ENCODE measurements at regions not wholly inside any gene's neighbourhood (a gene's known extent, or its start where the extent isn't known, plus 50 kb on each side); places are given as distances from the start of the nearest gene placed in this dataset.

DNA sequence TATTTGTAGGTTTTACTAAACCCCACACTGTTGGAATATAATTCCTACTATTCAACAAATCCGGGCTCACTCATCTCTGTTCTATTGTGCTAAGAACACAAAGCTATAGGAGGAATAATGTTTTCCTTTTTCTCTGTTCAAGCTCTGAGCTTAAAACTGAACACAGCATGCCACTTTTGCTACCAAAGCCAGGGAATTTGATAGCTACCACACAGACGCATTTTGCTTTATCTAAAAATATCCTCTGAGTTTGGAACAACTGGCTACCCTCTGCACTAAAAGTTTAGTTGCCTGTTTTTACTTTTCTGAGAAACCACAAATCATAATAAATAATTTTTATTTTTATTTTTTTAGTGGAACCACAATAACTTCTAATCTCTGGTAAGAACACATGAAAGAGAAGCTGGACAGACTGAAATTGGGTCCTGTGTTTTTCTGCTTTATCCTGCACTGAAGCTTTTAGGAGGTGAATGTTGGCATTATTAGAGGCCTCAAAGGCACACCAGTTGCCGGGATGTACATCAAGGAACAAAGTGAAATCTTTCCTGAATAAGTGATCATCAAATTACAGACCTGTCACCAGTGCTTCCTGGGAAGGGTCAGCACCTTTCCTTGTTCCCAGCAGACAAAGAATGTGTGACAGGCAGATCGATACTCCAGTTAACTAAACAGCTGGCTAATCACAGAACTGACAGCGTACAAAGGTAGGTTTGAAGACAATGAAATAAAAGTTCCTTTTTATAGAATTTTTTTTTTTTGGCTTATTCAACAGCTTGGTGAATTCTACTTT lies 523.2 kb upstream of the TENM4 start:
- FAIRE-seq: no peak

DNA sequence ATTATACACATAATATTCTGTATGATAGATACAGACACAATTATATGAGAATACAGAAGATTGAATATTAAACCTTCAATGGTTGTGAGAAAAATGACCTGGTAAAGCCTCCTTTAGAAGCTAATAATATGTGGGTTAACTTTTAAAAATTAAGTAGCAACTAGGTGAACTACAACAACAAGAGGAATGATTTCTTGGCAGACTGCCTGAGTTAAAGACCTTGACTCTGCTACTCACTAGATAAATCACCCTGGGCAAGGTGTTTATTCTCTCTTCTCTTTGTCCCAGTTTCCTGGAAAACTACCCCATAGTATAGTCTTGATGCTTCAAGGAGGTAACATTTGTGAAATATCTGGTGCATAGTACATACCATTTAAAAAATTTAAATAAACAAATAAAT lies 519.6 kb upstream of the TENM4 start:
- FAIRE-seq: no peak

DNA sequence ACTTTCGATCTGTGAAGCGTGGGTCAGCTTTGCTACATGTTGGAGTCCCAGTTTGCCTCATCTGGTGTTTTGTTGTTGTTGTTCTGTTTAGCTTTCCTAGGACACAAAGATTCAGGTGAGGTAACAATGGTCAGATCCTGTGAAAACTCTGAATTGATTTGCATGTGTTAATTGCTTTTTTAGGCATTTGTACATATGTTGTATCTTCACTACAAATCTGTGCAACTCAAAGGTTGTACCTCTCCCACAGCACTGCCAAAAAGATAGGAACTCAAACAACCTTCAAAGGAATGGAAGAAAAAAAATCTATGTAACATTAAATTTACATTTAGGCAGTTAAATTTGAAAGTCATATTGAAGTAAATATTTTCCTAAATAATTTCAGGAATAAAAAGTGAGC lies 518.5 kb upstream of the TENM4 start:
- FAIRE-seq: no peak

DNA sequence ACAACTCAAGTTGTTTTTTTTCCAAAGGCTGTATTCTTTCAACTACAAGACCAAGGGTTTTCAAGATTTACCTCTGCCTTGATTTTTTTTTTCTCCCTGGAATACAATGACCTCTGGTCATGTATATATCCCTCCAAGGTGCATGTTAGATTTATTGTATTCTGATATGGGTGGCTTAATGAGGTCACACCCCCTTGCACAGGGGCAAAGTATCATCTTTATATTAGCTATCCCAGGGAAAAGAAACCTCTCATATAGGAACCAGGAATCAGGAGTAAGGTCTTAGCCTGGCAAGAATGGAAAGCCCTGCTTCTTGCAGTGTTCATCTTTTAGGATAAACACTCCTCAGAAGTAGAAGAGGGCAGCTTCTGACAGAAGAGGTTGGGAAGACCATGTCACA lies 516.9 kb upstream of the TENM4 start:
- FAIRE-seq: no peak

DNA sequence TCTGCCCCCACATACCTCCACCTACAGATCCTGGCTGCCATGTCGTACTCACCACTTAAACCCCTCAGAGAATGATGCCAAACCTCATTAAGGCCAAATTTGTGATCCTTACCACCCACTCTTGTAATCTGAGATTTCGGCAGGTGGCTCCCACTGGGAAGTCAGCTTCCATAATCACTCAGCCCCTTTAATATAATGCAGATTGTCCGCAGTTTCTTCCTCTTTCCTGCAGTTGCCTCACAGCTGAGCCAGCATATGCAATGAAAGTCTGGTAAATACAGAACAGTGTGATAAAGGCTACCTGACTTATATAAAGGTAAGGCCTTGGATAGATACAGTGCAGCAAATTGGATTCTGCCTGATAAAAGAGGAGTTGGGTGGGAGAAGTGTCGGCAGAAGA lies 515.2 kb upstream of the TENM4 start:
- no peak for FAIRE-seq

DNA sequence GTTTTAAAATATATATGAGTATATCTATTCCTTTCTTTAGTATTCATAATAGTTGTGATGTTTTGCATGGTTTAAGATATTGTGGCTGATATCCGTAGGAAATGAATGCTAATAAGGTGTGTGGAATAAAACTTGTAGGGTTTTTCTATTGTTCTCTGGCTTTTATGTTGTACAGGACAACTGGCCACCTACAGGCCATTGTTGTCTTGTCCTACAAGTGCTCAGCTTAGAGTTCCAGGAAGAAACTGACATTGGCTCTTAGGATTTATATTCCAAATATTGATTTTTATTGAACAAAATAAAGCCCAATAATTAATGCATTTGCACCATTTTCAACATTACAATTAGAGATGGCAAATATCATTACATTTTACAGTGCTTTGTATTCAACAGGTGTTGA lies 512.8 kb upstream of the TENM4 start:
- FAIRE-seq: no peak

DNA sequence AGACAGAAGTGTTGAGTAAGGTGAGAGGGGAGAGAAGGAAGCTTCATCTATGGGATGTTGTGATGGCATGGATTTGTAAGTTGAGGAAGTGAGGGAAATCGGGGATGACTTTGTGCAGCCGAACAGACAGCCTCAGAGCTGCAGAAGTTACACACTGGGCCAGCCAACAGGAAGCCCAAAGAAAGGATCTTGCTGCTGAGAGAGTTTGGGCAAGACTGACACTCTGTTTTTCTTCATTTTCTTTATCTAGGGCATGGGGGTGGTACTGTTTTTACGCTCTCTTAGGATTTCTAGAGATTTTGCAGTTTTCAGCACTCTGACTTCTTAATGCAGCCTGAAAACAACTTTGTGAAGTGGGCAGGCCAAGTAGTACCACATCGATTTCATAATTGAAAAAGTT lies 509.9 kb upstream of the TENM4 start:
- no peak for FAIRE-seq

DNA sequence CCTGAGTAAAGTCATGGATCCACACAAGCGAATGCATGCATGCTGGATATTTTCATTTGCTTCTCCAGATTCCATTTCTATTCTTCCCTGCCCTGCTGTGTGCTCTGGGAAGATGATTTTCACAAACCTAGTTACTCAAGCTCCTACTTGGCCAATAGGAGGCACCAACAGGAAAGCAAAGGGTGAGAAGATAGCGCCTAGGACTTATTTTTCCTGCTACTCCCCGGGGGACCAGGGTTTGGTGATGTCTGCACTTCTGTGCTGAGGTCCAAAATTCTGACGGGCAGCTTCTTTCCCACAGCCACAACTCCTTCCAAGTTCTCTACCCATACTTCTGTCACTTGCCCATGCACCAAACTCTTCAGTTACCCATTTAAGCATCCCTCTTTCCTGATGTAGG lies 509.3 kb upstream of the TENM4 start:
- FAIRE-seq: no peak

DNA sequence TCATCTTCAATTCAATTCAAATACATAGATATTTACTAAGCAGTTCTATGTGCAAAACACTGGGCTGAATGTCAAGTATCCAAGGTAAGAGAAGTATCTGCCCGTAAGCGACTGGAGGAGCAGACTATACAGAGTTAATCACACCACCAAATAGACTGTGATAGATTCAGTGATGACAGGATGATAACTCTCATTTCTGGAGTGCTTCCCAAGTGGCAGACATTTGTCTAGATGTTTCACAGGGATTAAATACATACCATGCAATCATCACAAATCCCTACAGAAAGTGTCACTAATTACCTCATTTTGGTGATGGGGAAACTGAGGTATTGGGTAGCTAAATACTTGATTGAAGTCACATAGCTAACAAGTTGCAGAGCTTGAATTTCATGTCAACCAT lies 508.7 kb upstream of the TENM4 start:
- FAIRE-seq: no peak

DNA sequence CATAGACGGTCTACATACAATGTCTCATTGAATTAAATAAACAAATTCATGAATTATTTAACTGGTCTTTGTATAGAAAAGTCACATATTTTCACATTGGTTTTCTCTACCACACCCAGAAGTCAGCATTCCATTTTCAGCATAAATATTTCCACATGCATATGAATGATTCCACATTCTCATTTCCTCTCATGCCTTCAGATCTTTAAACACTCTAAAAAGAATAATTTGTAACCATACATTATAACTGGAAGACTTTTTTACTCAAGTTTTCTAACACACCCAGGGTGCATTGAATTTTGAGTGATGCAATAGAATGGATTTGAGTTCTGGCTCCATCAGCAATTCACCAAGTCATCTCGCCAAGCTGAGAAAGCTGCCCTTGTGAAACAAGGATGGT lies 501.8 kb upstream of the TENM4 start:
- no peak for FAIRE-seq

DNA sequence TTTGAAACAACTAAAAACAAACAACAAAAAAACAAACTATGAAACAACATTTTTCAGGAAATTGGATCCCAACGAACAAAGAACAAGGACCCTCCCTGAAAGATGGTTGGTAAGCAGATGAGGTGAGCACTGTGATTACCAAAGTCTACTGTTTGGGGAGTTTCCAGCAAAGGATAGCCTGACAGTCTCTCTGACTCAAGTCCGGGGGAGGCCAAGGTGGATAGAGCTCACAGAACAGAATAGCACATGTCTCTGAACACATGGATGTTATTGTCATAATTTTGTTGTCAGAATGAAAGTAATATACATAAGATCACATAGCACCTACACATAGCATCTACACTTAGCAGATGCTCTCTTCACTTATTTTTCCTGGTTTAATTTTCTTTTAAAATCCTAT lies 501.3 kb upstream of the TENM4 start:
- FAIRE-seq: no peak

DNA sequence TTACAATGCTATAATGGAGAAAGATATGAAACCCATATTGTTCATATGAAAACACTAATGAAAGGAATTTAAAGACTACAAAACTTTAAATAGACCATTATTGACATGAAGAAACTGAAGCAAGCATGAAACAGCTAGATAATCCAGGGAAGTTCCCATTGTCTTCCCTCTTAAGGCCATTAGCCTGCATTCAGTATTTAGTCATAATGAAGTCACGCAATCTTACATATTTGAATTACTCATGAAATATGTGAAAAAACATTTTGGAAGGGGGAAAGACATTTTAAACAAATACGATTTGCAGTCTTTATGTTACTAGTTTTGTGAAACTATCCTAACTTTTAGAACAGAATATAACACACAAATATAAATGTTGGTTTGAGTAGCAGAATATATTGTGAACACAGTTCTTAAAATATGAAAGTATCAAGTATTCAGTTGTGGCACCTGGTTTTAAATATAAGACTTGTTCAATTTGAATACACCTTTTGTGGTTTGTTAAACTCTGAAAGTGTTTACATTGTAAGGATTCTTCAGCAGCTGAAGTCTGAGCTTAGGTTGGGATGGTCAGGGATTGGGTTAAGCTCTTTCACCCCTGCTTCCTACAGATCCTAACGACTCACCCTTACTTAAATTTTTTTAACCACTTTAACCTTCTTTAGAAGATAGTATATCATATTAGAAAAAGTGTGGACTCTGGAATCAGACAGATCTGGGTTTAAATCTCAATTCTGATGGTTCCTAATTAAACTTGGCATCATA lies 500.3 kb upstream of the TENM4 start:
- no peak for FAIRE-seq

DNA sequence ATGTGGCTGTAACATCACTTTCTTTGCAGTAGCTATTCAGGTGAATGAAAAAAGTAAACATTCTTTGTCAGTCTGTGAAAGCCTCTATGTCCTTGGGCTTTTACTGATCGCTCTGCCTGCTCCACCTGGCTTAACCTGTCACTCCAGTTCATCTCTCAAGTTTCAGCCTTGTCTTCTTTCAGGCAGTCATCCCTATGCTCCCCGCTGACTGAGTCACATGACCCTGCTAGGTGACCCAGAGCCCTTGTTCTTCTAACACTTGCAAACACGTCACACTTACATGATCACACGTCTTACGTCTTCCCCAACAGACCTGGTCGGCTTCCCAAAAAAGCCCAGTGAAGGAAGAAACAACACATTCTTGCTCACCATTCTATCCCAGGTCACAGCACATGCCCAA lies 499.3 kb upstream of the TENM4 start:
- FAIRE-seq: no peak

DNA sequence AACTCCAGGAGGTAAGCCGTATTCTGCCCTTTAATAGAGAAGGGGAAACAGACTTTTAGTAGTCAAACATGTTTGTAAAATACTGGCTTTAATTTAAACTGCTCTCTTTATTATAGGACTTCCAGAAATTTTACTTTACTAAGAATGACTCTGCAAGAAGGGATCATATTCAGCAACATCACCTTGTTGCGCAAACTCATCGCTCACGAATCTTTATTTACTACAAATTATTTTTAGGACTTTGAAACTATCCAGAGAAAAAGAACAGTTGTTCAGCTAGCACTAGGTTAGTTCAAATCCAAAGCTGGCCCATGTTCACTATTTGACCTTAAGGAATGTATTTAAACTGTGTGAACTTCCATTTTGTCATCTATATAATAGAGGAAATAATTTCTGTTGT lies 498.3 kb upstream of the TENM4 start:
- no peak for FAIRE-seq

DNA sequence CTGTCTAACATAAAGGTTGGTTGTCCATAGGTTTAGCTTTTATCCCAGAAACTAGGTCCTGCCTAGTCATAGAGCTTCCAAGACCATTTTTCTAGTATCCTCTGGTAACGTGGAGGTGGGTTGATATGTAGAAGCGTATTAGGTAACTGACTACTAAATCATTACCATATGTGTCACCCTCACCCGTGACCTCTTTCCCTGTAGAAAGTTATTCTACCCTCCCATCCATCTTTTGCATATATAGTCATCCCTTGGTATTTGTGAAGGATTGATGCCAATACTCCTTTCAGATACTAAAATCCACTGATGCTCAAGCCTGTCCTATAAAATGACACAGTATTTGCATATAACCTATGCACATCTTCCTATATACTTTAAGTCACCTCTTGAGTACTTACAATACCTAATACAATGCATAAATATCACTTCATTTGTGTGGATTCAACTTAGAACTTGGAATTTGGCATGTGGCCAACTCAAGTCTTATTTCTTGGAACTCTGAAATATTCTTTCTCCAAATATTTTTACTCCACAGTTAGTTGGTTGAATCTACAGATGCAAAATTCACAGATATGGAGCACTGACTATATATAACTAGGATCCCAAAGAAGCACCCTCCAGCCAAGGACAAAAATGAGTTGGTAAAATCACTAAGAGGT lies 497.0 kb upstream of the TENM4 start:
- no peak for FAIRE-seq

DNA sequence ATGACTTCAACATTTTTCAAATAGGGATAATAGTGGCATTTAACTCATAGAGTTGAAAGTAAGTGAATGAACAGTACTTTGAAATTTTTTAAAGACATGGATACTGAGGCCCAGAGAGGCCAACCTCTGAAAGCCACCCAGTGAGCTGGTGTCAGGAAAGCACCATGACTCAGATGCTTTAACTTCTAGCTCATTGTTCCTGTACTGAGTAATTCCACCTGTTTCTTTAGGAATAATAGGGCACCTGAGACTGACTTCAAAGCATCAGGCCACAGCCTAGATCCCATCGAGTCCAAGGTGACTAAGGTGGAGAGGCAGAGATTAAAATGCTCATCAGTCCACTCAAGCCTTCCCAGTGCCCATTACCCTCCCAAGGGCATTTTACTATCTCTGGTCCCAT lies 491.8 kb upstream of the TENM4 start:
- FAIRE-seq: no peak

DNA sequence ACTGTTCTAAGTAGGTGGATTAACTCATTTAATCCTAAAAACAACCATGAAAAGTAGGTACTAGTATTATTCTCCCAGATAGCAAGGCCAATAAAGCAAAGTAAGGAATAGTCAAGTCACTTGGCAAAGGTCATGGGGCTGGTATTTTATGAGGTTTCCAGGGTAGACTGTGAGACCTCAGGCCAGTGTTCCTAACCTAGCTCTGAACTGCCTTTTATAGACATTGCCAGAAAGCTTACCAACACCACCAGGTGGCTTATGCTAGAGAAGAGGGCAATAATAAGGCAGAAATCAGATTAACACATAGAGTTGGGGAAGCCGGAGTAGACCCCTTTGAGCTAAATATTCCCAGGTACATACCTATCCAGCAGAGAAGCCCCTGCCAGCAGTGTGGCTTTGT lies 490.9 kb upstream of the TENM4 start:
- FAIRE-seq: no peak

DNA sequence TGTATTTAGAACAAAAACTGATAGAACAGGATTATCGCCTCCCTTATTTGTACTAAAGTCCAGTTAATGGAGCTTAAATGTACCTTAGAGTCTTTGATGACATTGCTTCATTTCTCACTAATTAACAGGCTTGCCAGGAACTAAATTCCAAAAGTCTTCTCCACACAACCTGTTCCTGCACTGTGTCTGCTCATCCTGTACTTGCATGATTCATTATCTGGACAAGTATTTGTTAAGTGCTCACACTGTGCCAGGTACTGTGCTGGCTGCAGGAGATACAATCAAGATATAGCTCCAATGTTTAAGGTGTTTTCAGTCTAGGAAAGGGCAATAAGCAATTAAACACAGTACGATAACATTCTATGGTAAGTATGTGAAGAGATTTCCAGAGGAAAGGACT lies 485.9 kb upstream of the TENM4 start:
- FAIRE-seq: no peak

DNA sequence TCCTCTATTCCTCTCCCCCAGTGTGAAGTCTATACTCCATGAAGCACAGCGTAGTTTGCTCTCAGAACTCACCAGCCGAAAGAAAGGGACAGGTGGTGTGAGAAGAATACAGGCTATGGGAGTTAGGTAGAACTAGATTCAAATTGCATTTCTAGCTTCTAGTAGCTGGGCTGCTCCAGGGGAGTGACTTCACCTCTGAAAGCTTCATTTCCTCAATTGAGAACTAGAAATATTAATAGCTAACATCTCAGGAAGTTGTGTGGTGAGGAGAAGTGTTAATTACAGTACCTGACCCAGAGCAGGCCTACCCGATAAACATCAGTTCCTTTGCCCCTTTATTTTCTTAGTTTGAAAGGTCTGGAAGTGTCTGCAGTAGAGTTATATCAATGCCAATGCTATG lies 484.7 kb upstream of the TENM4 start:
- no peak for FAIRE-seq

DNA sequence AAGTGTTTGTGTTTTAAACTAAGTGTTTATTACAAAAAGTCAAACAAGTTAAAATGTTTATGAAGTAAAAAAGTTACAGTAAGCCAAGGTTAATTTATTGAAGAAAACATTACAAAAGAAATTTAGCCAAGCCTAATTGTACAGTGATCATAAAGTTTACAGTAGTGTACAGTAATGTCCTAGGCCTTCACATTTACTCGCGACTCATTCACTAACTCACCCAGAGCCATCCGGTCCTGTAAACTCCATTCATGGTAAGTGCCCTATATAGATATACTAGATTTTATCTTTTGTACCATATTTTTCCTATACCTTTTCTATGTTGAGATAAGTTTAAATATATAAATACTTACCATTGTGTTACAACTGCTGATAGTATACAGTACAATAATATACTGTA lies 481.8 kb upstream of the TENM4 start:
- FAIRE-seq: no peak

DNA sequence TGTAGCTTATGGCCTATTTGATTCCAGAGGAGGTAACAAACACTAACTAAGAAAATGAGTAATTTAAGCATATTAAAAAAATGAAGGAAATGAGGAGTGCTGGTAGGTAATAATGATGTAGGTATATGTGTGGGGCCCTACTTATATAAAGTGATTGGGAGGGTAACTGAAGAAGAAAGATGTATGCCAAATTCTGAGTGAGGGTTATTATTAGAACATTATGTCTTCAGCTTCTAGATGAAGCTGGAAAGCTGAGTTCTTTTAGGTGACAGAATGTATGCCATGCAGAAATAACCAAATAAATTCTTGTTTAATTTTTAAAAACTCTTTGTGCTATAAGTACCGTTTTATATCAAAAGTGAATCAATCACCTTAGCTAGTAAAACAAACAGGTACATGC lies 479.6 kb upstream of the TENM4 start:
- no peak for FAIRE-seq

DNA sequence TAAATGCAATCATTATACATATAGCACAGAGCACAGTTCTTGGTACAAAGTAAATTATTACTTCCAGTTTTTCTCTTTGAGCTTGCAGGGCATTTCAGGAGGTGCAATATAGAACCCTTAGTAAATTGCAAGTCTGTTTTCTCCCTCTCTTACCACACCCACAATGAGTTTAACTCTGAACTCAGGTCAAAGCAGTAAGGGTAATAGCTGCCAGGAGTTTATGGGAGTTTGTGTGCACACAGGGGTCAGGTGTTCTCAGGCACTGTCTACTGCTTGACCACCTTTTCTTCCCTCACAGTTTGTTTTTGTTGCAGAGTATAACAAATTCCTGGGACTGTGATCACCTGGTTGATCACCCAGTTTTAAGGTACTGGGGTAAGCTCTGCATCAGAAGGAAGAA lies 478.5 kb upstream of the TENM4 start:
- FAIRE-seq: no peak

DNA sequence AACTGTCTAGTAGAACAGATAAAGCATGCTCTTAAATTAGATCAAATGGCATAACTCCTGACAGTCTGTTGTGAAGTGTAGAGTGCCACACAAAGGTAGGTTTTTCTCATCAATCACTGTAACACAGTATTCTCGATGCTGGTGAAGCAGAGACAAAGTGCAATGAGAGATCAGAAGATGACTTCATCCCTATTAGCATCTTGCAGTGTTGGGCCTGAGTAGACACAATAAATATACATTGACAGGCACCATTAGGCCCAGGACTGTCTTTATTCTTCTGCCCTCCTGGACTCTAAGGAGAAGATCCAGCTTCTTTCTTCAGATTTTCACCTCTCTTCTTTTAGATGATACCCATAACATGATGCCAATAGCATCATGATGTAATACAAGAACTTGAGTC lies 478.0 kb upstream of the TENM4 start:
- no peak for FAIRE-seq

DNA sequence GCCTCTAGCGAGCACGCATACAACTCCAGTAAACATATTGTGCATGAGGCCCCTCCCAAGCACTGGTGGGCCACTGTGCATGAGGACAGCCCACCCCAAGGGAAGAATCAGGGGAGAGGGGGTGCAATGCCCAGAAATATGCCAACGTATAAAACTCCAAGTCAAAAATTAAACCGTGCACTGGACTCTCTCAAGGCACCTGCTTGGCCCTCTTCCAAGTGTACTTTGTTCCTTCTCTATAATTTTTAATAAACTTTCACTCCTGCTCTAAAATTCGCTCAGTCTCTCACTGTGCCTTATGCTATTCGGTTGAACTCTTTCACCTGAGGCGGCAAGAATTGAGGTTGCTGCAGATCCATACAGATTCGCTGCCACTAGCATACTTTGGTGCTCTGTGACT lies 465.3 kb upstream of the TENM4 start:
- FAIRE-seq: no peak

Data from TTC549 (cell line).